ENCODE measurements at regions not wholly inside any gene's neighbourhood (a gene's known extent, or its start where the extent isn't known, plus 50 kb on each side); places are given as distances from the start of the nearest gene placed in this dataset.

GRCh38 chr13:100933841-100934240 is 259.2 kb upstream of the TMTC4 start:
- DNase-seq (no peak), ATAC-seq (no peak)
- no peak for TF ChIP-seq CTCF (IDR thresholded peaks at IDR 0.05)
- Histone ChIP-seq H3K9me3 (no peaks in the 10 kb centered on the region), H3K36me3 (ENCODE audit: low read depth) (no peaks in the 10 kb centered on the region), H3K4me1 (ENCODE audit: low read depth) (no peaks in the 10 kb centered on the region), H3K4me3 (no peak overlapping the region)
- intact Hi-C loops (cut with DNase I, micrococcal nuclease): no loop called here

- DNase-seq (no peak), ATAC-seq (no peak)
- intact Hi-C loops (cut with DNase I, micrococcal nuclease): no loop called here
- H3K4me3 ChIP-seq: no peak overlapping the region
- TF ChIP-seq CTCF (IDR thresholded peaks at IDR 0.05): no peak
- no peaks in the 10 kb centered on the region for H3K9me3 ChIP-seq
- no peaks in the 10 kb centered on the region for H3K36me3 ChIP-seq (ENCODE audit: low read depth)
- H3K4me1 ChIP-seq (ENCODE audit: low read depth): no peaks in the 10 kb centered on the region
Observed at GRCh38 chr13:100922599-100922998, 248.0 kb upstream of the TMTC4 start.

GRCh38 chr13:100921139-100921538 is 246.5 kb upstream of the TMTC4 start:
- Histone ChIP-seq H3K36me3 (ENCODE audit: low read depth) (no peaks in the 10 kb centered on the region), H3K4me3 (no peak overlapping the region), H3K9me3 (no peaks in the 10 kb centered on the region), H3K4me1 (ENCODE audit: low read depth) (no peaks in the 10 kb centered on the region)
- DNase-seq (no peak), ATAC-seq (no peak)
- intact Hi-C loops (cut with DNase I, micrococcal nuclease): no loop called here
- TF ChIP-seq CTCF (IDR thresholded peaks at IDR 0.05): no peak

- ATAC-seq (no peak), DNase-seq (no peak)
- TF ChIP-seq CTCF (IDR thresholded peaks at IDR 0.05): no peak
- Histone ChIP-seq H3K4me1 (ENCODE audit: low read depth) (no peaks in the 10 kb centered on the region), H3K36me3 (ENCODE audit: low read depth) (no peaks in the 10 kb centered on the region), H3K4me3 (no peak overlapping the region), H3K9me3 (no peaks in the 10 kb centered on the region)
- intact Hi-C loops (cut with DNase I, micrococcal nuclease): no loop called here
Observed at GRCh38 chr13:100917011-100917410, 242.4 kb upstream of the TMTC4 start.

GRCh38 chr13:100913143-100913542 is 238.5 kb upstream of the TMTC4 start:
- Histone ChIP-seq H3K4me1 (ENCODE audit: low read depth) (no peaks in the 10 kb centered on the region), H3K9me3 (no peaks in the 10 kb centered on the region), H3K36me3 (ENCODE audit: low read depth) (no peaks in the 10 kb centered on the region), H3K4me3 (no peak overlapping the region)
- DNase-seq: no peak
- no peak for ATAC-seq
- intact Hi-C loops (cut with DNase I, micrococcal nuclease): no loop called here
- TF ChIP-seq CTCF (IDR thresholded peaks at IDR 0.05): no peak

- intact Hi-C loops (cut with DNase I, micrococcal nuclease): no loop called here
- DNase-seq (no peak), ATAC-seq (no peak)
- no peaks in the 10 kb centered on the region for H3K9me3 ChIP-seq
- no peaks in the 10 kb centered on the region for H3K4me1 ChIP-seq (ENCODE audit: low read depth)
- TF ChIP-seq CTCF (IDR thresholded peaks at IDR 0.05): no peak
- no peaks in the 10 kb centered on the region for H3K36me3 ChIP-seq (ENCODE audit: low read depth)
- H3K4me3 ChIP-seq: no peak overlapping the region
Observed at GRCh38 chr13:100904293-100904976, 229.8 kb upstream of the TMTC4 start.
